ENCODE measurements at regions not wholly inside any gene's neighbourhood (a gene's known extent, or its start where the extent isn't known, plus 50 kb on each side); places are given as distances from the start of the nearest gene placed in this dataset.

GRCh38 chr19:5228490-5228889 lies 112.1 kb downstream of the PTPRS start:
- no peak for DNase-seq
- peak overlapping the region in 4 of 8 donors; percentile 51 to 83 (median 64) for H3K4me3 Mint-ChIP-seq
- H3K27ac Mint-ChIP-seq = no peak overlapping the region
- peaks cover 8 to 15% (median 8%) of the 10 kb centered on the region in 3 donors for H3K4me1 Mint-ChIP-seq
- H3K27me3 Mint-ChIP-seq = peaks cover 5 to 42% (median 28%) of the 10 kb centered on the region in 3 donors
- no peak for ATAC-seq (ENCODE audit: low read depth in 2 of 2)
- H3K9me3 Mint-ChIP-seq = peaks cover 0 to 4% (median 0%) of the 10 kb centered on the region in 7 donors
- no peaks in the 10 kb centered on the region for H3K36me3 Mint-ChIP-seq

DNA sequence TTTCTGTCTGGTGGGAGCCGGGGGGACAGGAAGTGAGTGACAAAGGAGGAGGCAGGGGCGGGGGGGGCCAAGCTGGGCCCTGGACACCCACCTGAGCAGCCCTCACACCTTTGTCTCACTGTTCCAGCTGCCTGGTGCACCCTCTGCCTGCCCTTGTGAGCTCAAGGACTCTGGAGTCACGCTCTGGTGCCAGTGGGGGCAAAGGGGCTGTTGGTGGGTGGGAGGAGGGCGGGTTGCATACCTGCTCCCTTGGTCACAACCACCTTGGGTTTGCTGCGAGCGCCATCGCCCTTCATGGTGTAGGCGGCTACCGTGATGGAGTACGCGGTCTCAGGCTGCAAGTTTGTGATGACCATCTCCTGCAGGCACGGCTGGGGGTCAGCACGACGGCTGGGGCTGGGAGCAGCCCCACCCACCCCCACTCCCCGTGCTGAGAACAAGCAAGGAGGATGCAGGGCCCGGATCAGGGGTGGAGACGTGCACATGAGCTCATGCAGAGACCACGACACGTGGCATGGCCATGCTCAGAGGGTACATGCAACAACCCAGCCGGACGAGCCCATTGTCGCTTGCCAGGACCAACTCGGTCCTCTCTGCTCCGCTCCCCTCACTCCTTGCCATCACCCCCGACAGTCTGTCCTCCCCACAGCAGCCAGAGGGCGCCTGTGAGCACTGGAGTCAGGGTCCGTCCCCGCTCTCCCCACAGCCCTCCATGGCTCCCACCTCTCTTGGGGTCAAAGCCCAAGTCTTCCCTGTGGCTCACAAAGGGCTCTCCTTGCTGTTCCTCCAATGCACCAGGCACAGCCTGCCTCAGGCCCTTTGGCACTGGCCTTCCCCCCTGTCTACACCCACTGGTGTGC lies 114.9 kb downstream of the PTPRS start:
- Mint-ChIP-seq H3K4me3 (no peak overlapping the region), H3K27ac (no peak overlapping the region), H3K27me3 (peaks cover 11 to 42% (median 36%) of the 10 kb centered on the region in 3 donors)

GRCh38 chr19:5224480-5224879 lies 116.1 kb downstream of the PTPRS start:
- no peak for ATAC-seq (ENCODE audit: low read depth in 2 of 2)
- no peak for DNase-seq
- Mint-ChIP-seq H3K36me3 (no peaks in the 10 kb centered on the region), H3K9me3 (no peaks in the 10 kb centered on the region), H3K27ac (peak overlapping the region in 1 of 6 donors; percentile 81), H3K4me1 (peaks cover 6 to 11% (median 8%) of the 10 kb centered on the region in 3 donors), H3K4me3 (no peak overlapping the region), H3K27me3 (peaks cover 11 to 36% (median 29%) of the 10 kb centered on the region in 3 donors)

More for the DNA sequence above, 114.9 kb downstream of the PTPRS start:
- Mint-ChIP-seq H3K9me3 (peaks cover 0 to 2% (median 0%) of the 10 kb centered on the region in 7 donors), H3K36me3 (no peaks in the 10 kb centered on the region), H3K4me1 (peaks cover 8 to 15% (median 8%) of the 10 kb centered on the region in 3 donors)
- no peak for ATAC-seq (ENCODE audit: low read depth in 2 of 2)
- DNase-seq = no peak

DNA sequence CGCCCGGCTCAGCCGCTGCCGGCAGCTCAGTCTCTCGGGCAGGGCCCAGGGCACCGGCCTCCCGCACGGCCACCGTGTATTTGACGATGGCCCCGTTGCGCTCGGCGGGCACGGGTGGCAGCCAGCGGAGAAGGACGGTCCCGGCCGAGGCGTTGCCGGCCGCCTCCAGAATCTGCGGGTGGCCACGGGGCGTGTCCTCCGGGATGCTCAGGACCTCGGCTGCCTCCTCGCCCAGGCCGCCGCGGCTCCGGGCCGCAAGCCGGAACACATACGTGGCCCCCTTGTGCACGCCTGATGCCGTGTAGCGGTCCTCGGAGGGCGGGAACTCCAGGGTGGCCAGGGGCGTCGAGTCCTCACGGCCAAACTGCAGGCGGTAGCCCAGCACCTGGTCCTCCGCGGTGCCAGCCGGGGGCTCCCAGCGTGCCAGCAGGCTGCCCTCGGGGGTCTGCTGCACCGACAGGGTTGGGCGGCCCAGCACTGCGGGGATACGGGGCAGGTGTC lies 117.7 kb downstream of the PTPRS start:
- no peak overlapping the region for H3K27ac Mint-ChIP-seq
- DNase-seq (no peak), ATAC-seq (ENCODE audit: low read depth in 2 of 2) (no peak)
- peaks cover 0 to 4% (median 0%) of the 10 kb centered on the region in 3 donors for H3K4me1 Mint-ChIP-seq
- H3K4me3 Mint-ChIP-seq = no peak overlapping the region
- no peaks in the 10 kb centered on the region for H3K36me3 Mint-ChIP-seq
- peaks cover 11 to 22% (median 17%) of the 10 kb centered on the region in 3 donors for H3K27me3 Mint-ChIP-seq
- peaks cover 0 to 2% (median 0%) of the 10 kb centered on the region in 7 donors for H3K9me3 Mint-ChIP-seq

GRCh38 chr19:5222178-5222577 lies 118.4 kb downstream of the PTPRS start:
- Mint-ChIP-seq H3K27me3 (peaks cover 14 to 17% (median 15%) of the 10 kb centered on the region in 3 donors), H3K27ac (peak overlapping the region in 1 of 6 donors; percentile 62), H3K4me1 (peaks cover 0 to 4% (median 0%) of the 10 kb centered on the region in 3 donors), H3K36me3 (no peaks in the 10 kb centered on the region), H3K4me3 (no peak overlapping the region), H3K9me3 (peaks cover 0 to 2% (median 0%) of the 10 kb centered on the region in 7 donors)
- ATAC-seq (ENCODE audit: low read depth in 2 of 2) = no peak
- no peak for DNase-seq

GRCh38 chr19:5220866-5221265 lies 119.7 kb downstream of the PTPRS start:
- Mint-ChIP-seq H3K4me1 (peaks cover 0 to 9% (median 8%) of the 10 kb centered on the region in 3 donors), H3K27me3 (peaks cover 7 to 17% (median 9%) of the 10 kb centered on the region in 3 donors), H3K4me3 (peak overlapping the region in 1 of 8 donors; percentile 35), H3K9me3 (peaks cover 0 to 2% (median 0%) of the 10 kb centered on the region in 7 donors), H3K36me3 (no peaks in the 10 kb centered on the region), H3K27ac (no peak overlapping the region)
- DNase-seq = no peak
- no peak for ATAC-seq (ENCODE audit: low read depth in 2 of 2)

DNA sequence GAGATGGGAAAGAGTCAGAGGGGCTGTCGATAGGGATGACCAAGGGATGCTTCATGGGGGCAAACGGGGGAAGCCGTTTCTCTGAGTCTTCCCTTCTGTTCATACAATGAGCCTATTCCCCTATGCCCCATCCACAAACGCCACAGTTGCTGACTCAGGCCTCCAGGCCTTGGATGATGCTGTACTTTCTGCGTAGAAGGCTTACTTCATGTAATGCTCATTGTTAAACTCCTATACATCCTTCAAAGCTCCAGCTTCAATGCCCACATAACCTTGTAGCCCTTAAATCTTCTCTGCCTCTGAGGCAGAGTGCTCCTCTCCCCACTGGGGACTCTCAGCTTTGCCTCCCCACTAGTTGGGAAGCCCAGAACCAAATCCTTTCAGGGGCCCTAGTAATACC lies 120.3 kb downstream of the PTPRS start:
- H3K4me3 Mint-ChIP-seq = no peak overlapping the region
- peaks cover 0 to 9% (median 8%) of the 10 kb centered on the region in 3 donors for H3K4me1 Mint-ChIP-seq
- DNase-seq (no peak), ATAC-seq (ENCODE audit: low read depth in 2 of 2) (no peak)
- H3K27ac Mint-ChIP-seq = no peak overlapping the region
- H3K9me3 Mint-ChIP-seq = peaks cover 0 to 2% (median 0%) of the 10 kb centered on the region in 7 donors
- no peaks in the 10 kb centered on the region for H3K36me3 Mint-ChIP-seq
- peaks cover 6 to 17% (median 9%) of the 10 kb centered on the region in 3 donors for H3K27me3 Mint-ChIP-seq

- ATAC-seq (ENCODE audit: low read depth in 2 of 2) = no peak
- no peak for DNase-seq
- Mint-ChIP-seq H3K36me3 (no peaks in the 10 kb centered on the region), H3K4me1 (peaks cover 0 to 9% (median 8%) of the 10 kb centered on the region in 3 donors), H3K4me3 (no peak overlapping the region), H3K9me3 (peaks cover 0 to 2% (median 0%) of the 10 kb centered on the region in 7 donors), H3K27me3 (peaks cover 6 to 14% (median 9%) of the 10 kb centered on the region in 3 donors), H3K27ac (no peak overlapping the region)
Measured at GRCh38 chr19:5219551-5220304, 120.9 kb downstream of the PTPRS start.

DNA sequence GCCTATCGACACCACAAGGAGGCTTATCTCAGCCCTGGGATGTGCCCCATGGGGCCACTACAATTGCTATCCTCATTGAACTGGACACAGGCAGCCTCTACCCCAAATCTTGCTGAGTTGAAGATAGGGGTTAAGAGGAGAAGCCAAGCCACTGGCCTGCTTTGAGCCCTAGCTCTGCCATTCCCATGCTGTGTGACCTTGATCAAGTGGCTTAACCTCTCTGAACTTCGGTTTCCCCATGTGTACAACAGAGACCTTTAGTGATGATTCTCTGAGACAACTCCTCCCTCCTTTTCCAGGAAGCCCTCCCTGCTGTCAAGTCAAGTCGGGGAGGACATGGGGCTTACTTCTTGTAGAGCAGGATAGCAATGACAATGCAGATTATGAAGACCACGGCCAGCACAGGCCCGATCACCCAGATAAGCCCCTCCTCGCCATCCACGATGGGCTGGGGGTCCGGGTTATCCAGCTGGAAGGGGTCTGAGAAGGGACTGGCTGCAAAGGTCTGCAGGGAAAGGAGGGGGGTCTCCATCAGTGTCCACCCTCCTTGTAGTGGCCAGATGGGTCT lies 121.6 kb downstream of the PTPRS start:
- peaks cover 0 to 9% (median 4%) of the 10 kb centered on the region in 3 donors for H3K4me1 Mint-ChIP-seq
- H3K36me3 Mint-ChIP-seq = no peaks in the 10 kb centered on the region
- H3K27ac Mint-ChIP-seq = peak overlapping the region in 2 of 6 donors; percentile 18 to 47
- ATAC-seq (ENCODE audit: low read depth in 2 of 2) (no peak), DNase-seq (no peak)
- peaks cover 0 to 2% (median 0%) of the 10 kb centered on the region in 7 donors for H3K9me3 Mint-ChIP-seq
- H3K4me3 Mint-ChIP-seq = no peak overlapping the region
- H3K27me3 Mint-ChIP-seq = peaks cover 0 to 9% (median 8%) of the 10 kb centered on the region in 3 donors

- Mint-ChIP-seq H3K9me3 (peaks cover 0 to 2% (median 0%) of the 10 kb centered on the region in 7 donors), H3K27ac (no peak overlapping the region), H3K4me1 (peaks cover 0 to 9% (median 4%) of the 10 kb centered on the region in 3 donors), H3K36me3 (no peaks in the 10 kb centered on the region), H3K27me3 (peaks cover 0 to 9% (median 8%) of the 10 kb centered on the region in 3 donors), H3K4me3 (no peak overlapping the region)
- ATAC-seq (ENCODE audit: low read depth in 2 of 2) (no peak), DNase-seq (no peak)
Measured at GRCh38 chr19:5218255-5218855, 122.3 kb downstream of the PTPRS start.

DNA sequence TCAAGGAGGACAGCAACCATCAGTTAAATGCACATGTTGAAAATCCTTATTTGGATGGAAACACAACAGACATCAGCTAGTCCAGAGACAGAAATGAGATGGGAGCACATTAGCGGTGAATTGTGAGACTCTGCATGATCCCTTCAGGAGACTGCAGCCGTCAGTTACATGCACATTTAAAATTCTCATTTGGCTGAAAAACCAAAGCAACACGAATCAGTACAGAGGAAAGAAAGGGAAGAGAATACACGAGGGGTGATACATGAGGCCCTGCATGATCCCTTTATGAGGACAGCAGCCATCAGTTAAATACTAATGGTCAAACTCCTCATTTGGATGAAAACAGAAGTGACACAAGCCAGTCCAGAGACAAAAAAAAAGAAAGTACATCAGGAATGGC lies 123.4 kb downstream of the PTPRS start:
- DNase-seq (no peak), ATAC-seq (ENCODE audit: low read depth in 2 of 2) (no peak)
- Mint-ChIP-seq H3K4me3 (no peak overlapping the region), H3K4me1 (peaks cover 0 to 9% (median 4%) of the 10 kb centered on the region in 3 donors), H3K27me3 (peaks cover 0 to 9% (median 8%) of the 10 kb centered on the region in 3 donors), H3K27ac (no peak overlapping the region), H3K36me3 (no peaks in the 10 kb centered on the region), H3K9me3 (peaks cover 0 to 2% (median 0%) of the 10 kb centered on the region in 7 donors)

- peak overlapping the region in 5 of 6 donors; percentile 64 to 97 (median 92) for H3K27ac Mint-ChIP-seq
- DNase-seq (no peak), ATAC-seq (ENCODE audit: low read depth in 2 of 2) (peak in 1 of 2 donors; percentile 59)
- peaks cover 0 to 9% (median 4%) of the 10 kb centered on the region in 3 donors for H3K4me1 Mint-ChIP-seq
- H3K27me3 Mint-ChIP-seq = peaks cover 0 to 3% (median under 1%) of the 10 kb centered on the region in 3 donors
- no peaks in the 10 kb centered on the region for H3K36me3 Mint-ChIP-seq
- H3K4me3 Mint-ChIP-seq = peak overlapping the region in 5 of 8 donors; percentile 3 to 84 (median 56)
- H3K9me3 Mint-ChIP-seq = peaks cover 0 to 2% (median 0%) of the 10 kb centered on the region in 7 donors
Measured at GRCh38 chr19:5216141-5216847, 124.3 kb downstream of the PTPRS start.
